ENCODE measurements at regions not wholly inside any gene's neighbourhood (a gene's known extent, or its start where the extent isn't known, plus 50 kb on each side); places are given as distances from the start of the nearest gene placed in this dataset.

DNA sequence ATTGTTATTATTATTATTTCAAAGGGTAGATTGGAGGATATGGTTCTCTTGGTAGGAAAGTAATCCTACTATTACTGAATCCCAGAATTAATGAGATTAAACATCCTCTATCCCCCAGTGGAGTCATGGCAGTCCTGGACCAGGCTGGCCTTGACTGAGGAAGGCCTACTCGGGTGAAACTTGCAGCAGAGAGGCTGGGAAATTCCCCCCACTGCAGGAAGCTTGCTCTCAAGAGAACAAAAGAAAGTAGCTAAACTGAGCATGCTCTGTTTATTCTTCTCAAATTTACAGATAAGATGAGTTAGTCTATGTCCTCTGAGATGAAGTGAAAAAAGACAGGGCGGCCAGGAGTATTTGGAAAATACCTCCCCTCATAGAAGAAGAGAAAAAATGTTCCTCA lies 233.9 kb upstream of the RPS23 start:
- TF ChIP-seq, protein P1, sequence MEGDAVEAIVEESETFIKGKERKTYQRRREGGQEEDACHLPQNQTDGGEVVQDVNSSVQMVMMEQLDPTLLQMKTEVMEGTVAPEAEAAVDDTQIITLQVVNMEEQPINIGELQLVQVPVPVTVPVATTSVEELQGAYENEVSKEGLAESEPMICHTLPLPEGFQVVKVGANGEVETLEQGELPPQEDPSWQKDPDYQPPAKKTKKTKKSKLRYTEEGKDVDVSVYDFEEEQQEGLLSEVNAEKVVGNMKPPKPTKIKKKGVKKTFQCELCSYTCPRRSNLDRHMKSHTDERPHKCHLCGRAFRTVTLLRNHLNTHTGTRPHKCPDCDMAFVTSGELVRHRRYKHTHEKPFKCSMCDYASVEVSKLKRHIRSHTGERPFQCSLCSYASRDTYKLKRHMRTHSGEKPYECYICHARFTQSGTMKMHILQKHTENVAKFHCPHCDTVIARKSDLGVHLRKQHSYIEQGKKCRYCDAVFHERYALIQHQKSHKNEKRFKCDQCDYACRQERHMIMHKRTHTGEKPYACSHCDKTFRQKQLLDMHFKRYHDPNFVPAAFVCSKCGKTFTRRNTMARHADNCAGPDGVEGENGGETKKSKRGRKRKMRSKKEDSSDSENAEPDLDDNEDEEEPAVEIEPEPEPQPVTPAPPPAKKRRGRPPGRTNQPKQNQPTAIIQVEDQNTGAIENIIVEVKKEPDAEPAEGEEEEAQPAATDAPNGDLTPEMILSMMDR (conservative IDR thresholded peaks at IDR 0.05; ENCODE audit: low read length): no peak
- no peak for TF ChIP-seq EZH2phosphoT487 (IDR thresholded peaks at IDR 0.05; ENCODE audit: borderline replicate concordance, low read depth, low read length)
